Hepatocyte (in vitro differentiated cells): ENCODE measurements at regions not wholly inside any gene's neighbourhood (a gene's known extent, or its start where the extent isn't known, plus 50 kb on each side); places are given as distances from the start of the nearest gene placed in this dataset.

Experiments
- CTCF ChIP-seq: fragments of 200-600 bp; sonication (generic); IDR thresholded peaks from 2 replicates; pipeline ENCODE4 v1.5.1; 2016; ENCODE audit warnings: antibody characterized with exemption, mild to moderate bottlenecking; ENCODE audit not compliant: poor library complexity
- EZH2phosphoT487 ChIP-seq: fragments of 200-600 bp; sonication (generic); IDR thresholded peaks from one replicate; pipeline ENCODE4 v1.6.1; 2018; ENCODE audit warnings: antibody characterized with exemption, mild to moderate bottlenecking, low read depth, moderate library complexity; ENCODE audit not compliant: unreplicated experiment, severe bottlenecking

GRCh38 chr6:18973251-18973650 is 586.1 kb downstream of the RNF144B start:
- TF ChIP-seq EZH2phosphoT487 (no peak), CTCF (no peak)
